H1 (cell line): ENCODE measurements at regions not wholly inside any gene's neighbourhood (a gene's known extent, or its start where the extent isn't known, plus 50 kb on each side); places are given as distances from the start of the nearest gene placed in this dataset.

ENCODE experiments used
- CEBPB ChIP-seq: IDR thresholded peaks from 2 replicates; pipeline ENCODE4 v1.6.1; 2012; ENCODE audit warnings: low read depth, low read length
- CHD1 ChIP-seq: IDR thresholded peaks from 2 replicates; pipeline ENCODE4 v1.6.1; 2012; ENCODE audit warnings: low read depth, low read length, improper control_type of control experiment
- ZNF274 ChIP-seq: IDR thresholded peaks from 2 replicates; pipeline ENCODE4 v1.7.0; 2012; ENCODE audit warnings: low read length, borderline replicate concordance; ENCODE audit errors: extremely low read depth

DNA sequence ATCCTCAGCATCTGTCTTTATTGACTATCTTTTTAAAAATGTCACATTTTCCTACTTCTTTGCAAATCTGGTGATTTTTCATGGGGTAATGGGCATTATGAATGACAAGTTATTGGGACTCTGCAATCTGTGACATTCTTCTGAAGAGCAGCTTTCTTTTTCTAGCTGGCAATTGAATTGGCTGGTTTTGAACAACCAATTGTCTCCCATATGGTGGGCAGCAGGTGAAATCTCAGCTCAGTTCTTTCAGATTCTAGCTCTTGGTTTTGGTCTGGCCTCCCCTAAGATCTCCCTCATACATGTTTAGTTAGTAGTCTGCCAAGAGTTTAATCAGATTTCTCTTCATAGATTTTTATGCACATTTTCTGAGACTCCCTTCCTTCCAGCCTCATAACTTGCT, 107.9 kb upstream of the EPB41L3 start (continued):
- no peak for TF ChIP-seq CEBPB
- no peak for TF ChIP-seq CHD1
- TF ChIP-seq ZNF274 = no peak
- TF ChIP-seq, all 59 proteins: peak for 0
